ELF-1 (cell line): ENCODE measurements at regions not wholly inside any gene's neighbourhood (a gene's known extent, or its start where the extent isn't known, plus 50 kb on each side); places are given as distances from the start of the nearest gene placed in this dataset.

ENCODE experiments used
- DNase-seq: peaks from one replicate; pipeline ENCODE4 v3.0.0-alpha.2; 2016; ENCODE audit warnings: low read depth, low spot score

- no peak for DNase-seq
Measured at GRCh38 chr14:51546099-51546498, 105.6 kb upstream of the FRMD6 start.

GRCh38 chr14:51546603-51547258, 105.0 kb upstream of the FRMD6 start:
- DNase-seq: no peak

GRCh38 chr14:51547260-51547659, 104.5 kb upstream of the FRMD6 start:
- no peak for DNase-seq

- no peak for DNase-seq
Measured at GRCh38 chr14:51547701-51548100, 104.0 kb upstream of the FRMD6 start.

DNA sequence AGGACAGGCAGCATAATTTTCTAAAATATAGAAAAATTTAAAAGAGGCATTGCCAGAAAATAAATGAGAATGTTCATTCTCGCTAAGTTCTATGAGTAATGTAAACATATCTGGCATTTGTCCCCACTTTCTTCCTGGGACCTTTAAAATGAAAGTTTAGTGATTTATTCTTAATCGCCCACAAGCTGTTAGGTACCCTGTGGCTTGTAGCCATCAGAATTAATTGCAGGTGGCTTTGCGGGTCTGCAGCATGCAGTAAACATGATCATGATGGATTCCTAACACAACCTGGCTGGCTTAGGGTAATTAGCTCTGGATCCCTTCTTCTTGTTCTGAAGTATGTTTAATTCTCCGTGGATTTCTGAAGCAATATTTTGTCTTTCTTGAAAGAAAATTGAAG, 103.5 kb upstream of the FRMD6 start:
- no peak for DNase-seq

DNA sequence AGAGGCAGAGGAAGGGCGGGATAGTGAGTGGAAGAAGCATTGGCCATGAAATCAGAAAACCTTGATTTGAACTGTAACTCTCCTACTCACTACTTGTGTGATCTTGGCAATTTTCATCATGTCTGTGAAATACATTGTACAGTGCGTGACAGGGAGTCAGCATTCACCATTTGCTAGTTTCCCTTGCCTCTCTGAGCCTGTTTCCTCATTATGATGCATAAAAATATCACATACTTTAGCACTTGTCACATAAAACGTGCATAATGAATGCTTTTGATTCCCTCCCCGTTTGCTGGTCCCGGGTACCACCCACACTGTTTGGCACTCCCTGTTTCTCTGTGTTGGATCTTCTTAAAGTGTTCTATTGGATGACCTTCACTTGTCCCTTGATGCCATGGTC, 101.1 kb upstream of the FRMD6 start:
- no peak for DNase-seq

DNA sequence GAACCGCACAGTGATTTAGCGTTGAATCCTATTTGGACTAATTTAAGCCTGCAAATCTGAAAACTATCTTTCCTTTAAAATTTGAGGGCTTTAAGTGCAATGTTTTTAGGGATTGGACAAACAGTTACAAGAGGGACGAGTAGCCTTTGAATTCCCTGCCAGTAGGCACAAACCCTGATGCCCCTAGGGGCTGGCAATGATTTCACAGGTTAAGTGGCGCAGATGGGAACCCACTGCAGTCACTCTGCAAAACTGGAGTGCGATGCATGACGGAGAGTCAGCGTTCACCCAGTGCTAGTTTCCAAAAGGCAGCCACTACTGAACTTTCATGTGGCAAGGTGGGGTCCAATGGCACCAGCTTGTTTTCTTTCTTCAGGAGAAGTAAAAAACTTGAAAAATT, 99.4 kb upstream of the FRMD6 start:
- DNase-seq: no peak

DNA sequence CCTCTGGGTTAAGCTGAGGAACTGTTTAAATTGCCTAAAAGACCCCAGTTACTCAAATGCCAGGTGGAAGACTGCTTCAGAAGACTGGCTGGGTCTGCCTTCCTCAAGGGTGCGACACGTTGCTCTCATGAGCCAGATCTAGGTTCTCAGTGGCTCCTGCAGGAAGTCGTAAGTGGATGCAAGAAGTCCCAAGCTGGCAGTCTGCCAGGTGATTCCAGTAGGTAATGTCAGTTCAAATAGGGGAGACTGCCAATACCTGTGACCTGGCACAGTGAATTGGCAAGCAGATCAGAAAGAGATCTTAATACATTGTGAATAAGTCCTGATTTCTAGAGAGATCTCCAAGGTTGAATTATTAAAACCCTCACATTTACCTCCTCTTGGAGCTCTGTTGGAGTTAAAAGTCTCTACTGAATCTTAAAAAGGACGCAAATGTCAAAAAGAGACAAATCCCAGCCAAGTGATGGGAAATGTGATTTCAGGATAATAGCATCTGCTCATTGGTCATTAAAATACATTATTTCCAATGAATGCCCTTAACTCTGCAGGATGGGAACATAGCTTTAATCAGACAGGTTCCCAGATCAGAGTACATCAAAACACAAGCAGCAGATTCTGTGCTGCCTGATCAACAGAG, 98.8 kb upstream of the FRMD6 start:
- DNase-seq: no peak

DNA sequence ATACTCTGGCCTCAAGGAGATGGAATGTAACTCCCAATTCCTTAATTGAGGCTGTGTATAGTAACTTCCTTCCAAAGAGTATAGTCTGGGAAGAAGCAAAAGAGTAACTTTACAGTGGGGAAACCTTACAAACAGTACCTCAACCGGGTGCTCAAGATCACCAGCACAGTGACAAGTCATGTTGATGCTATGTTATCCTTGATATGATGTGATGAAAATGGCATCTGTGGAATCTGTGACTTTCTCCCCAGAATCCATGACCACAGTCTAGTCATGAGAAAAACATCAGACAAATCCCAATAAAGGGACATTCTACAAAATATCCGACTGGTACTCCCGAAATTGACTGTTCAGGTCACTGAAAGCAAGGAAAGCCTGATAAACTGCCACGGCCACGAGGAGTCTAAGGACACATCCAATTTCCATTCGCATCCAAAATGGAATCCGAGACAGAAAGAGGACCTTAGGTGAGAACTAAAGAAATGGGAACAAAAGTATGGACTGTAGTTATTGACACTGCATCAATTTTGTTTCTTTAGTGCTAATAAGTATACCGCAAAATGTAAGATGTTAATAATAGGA, 97.3 kb upstream of the FRMD6 start:
- DNase-seq: no peak

DNA sequence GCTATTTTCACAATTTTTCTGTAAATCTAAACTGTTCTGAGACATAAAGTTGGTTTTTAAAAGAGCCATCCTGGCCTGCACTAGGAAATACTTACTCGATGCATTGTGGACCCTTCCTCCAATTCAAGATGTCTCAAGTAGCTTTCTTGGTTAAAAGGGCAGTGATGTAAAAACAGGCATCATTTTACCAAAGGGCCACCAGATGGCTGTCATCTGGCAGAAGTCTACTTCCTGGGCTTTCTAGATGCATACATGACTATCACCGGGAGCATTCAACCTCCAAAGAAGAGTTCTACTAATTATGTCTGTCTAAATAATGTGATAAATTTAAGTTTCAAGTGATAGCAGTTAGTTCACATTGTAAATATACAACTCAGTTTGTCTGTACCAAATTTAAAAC, 96.8 kb upstream of the FRMD6 start:
- no peak for DNase-seq

GRCh38 chr14:51561141-51561540, 90.6 kb upstream of the FRMD6 start:
- no peak for DNase-seq

DNA sequence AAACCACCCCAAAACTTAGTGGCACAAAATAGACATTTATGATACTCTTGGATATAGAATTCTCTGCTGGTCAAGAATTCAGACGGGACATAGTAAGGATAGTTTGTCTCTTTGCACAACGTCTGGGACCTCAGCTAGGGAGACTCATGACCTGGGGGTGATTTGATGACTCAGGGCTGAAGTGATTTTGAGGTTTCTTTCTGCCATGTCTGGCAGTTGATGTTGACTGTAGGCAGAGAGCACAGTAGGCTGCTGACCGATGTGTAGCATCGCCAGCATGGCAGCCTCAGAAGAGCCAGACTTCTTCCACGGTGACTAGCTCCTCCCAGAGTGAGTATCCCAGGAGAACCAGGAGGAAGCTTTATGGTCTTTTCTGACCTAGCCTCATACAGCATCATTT, 88.9 kb upstream of the FRMD6 start:
- no peak for DNase-seq

GRCh38 chr14:51563560-51563959, 88.2 kb upstream of the FRMD6 start:
- no peak for DNase-seq

GRCh38 chr14:51564460-51564859, 87.2 kb upstream of the FRMD6 start:
- peak; percentile 53 for DNase-seq

DNA sequence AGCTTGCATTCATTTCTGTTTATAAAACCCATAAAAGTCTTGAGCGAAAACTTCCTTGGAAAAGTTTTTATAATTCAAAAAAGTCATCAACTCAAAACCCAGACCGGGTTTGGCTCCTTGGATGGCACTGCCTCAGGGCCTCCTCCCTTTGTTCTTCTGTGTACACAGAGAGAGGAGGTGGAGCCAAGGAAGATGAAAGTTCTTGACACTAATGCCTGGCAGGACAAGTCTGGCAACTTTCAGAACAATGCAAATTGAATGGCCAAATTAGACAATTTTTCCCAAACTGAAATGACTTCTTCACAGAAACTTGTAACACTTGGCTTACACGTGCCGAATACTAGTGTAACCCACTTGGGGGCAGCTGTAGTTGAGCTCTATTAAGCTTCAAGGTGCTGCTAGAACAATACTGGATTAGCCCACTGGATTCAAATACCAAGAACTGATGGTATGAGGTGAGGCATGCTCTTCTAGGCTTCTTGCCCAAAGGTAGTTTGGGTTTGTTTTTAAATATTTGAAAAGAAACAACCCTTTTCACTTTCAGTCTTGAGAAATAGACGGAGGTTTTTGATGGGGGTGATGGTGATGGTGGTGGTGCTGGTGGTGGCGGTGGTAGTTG, 86.6 kb upstream of the FRMD6 start:
- DNase-seq: peak; percentile 73

- no peak for DNase-seq
Measured at GRCh38 chr14:51566831-51567582, 84.7 kb upstream of the FRMD6 start.

DNA sequence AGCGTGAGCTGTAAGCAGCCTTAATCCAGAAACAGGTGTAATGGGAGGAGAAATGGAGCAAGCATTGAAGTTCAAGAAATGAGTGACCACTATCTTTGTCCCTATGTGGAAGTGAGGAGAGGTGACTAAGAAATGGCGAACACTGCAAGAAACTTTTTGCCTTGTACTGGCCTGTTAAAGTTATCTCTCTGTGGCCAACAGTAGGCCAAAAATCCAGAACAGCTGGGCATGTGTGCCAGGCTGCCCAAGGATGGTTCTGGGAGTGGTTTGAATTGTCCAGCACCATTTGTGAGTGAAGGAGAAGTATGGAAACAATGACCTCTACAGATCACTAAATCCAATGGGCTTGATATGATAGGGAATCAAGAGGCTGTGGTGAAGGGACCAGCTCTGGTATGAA, 83.3 kb upstream of the FRMD6 start:
- DNase-seq: no peak

- DNase-seq: no peak
Measured at GRCh38 chr14:51573607-51574006, 78.1 kb upstream of the FRMD6 start.

GRCh38 chr14:51574009-51574408, 77.7 kb upstream of the FRMD6 start:
- DNase-seq: no peak

GRCh38 chr14:51575349-51576116, 76.2 kb upstream of the FRMD6 start:
- no peak for DNase-seq

DNA sequence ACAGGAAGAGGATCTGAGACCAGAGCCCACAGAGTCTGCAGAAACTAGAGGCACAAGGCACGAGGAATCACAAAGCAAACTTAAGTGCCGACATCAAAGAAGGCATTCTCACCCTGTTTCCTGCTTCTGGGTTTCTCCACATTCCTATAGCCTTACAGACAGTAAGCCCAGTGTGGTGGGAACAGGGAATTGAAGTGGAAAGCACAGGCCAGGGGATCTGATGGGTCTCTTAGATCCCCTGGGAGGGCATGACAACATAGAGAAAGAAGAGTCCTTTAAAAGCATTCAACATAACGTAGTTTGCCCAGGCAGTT, 75.6 kb upstream of the FRMD6 start:
- DNase-seq: peak; percentile 76

- DNase-seq: no peak
Measured at GRCh38 chr14:51576879-51577278, 74.8 kb upstream of the FRMD6 start.
